ENCODE measurements at regions not wholly inside any gene's neighbourhood (a gene's known extent, or its start where the extent isn't known, plus 50 kb on each side); places are given as distances from the start of the nearest gene placed in this dataset.
"Not testable (repeated sequence)": the region's sequence is repeated elsewhere in the genome, so short reads cannot be mapped to it uniquely, and the experiment has no call there.

- H3K4me3 ChIP-seq (ENCODE audit: low read length): no peak overlapping the region
- DNase-seq (ENCODE audit: low read depth): no peak
- no peak for TF ChIP-seq CTCF (IDR thresholded peaks at IDR 0.05; ENCODE audit: insufficient read depth, low read depth, low read length, missing control alignments)
These were observed 66.1 kb upstream of the PLA2G4A start for GRCh38 chr1:186762653-186763052.

- TF ChIP-seq CTCF (IDR thresholded peaks at IDR 0.05; ENCODE audit: insufficient read depth, low read depth, low read length, missing control alignments): no peak
- DNase-seq (ENCODE audit: low read depth): no peak
- H3K4me3 ChIP-seq (ENCODE audit: low read length): no peak overlapping the region
These were observed 67.4 kb upstream of the PLA2G4A start for GRCh38 chr1:186761358-186761757.

- no peak for TF ChIP-seq CTCF (IDR thresholded peaks at IDR 0.05; ENCODE audit: insufficient read depth, low read depth, low read length, missing control alignments)
- H3K4me3 ChIP-seq (ENCODE audit: low read length): no peak overlapping the region
- no peak for DNase-seq (ENCODE audit: low read depth)
These were observed 68.3 kb upstream of the PLA2G4A start for GRCh38 chr1:186760446-186760845.

GRCh38 chr1:186758896-186759606 is 69.7 kb upstream of the PLA2G4A start:
- H3K4me3 ChIP-seq (ENCODE audit: low read length); DNase-seq (ENCODE audit: low read depth): not testable (repeated sequence)

- H3K4me3 ChIP-seq (ENCODE audit: low read length): no peak overlapping the region
- TF ChIP-seq CTCF (IDR thresholded peaks at IDR 0.05; ENCODE audit: insufficient read depth, low read depth, low read length, missing control alignments): no peak
- DNase-seq (ENCODE audit: low read depth): no peak
These were observed 70.9 kb upstream of the PLA2G4A start for GRCh38 chr1:186757851-186758250.

GRCh38 chr1:186754542-186755145 is 74.1 kb upstream of the PLA2G4A start:
- no peak overlapping the region for H3K4me3 ChIP-seq (ENCODE audit: low read length)
- TF ChIP-seq CTCF (IDR thresholded peaks at IDR 0.05; ENCODE audit: insufficient read depth, low read depth, low read length, missing control alignments): no peak
- DNase-seq (ENCODE audit: low read depth): peak; percentile 26

GRCh38 chr1:186753241-186753640 is 73.0 kb upstream of the PTGS2 start:
- DNase-seq (ENCODE audit: low read depth): peak; percentile 76
- H3K4me3 ChIP-seq (ENCODE audit: low read length): no peak overlapping the region
- TF ChIP-seq CTCF (IDR thresholded peaks at IDR 0.05; ENCODE audit: insufficient read depth, low read depth, low read length, missing control alignments): no peak

All from epithelial cell of esophagus (primary cell).